ENCODE measurements at regions not wholly inside any gene's neighbourhood (a gene's known extent, or its start where the extent isn't known, plus 50 kb on each side); places are given as distances from the start of the nearest gene placed in this dataset.
A peak's percentile ranks its signal among the peaks of the same experiment; 100 is the strongest.

DNA sequence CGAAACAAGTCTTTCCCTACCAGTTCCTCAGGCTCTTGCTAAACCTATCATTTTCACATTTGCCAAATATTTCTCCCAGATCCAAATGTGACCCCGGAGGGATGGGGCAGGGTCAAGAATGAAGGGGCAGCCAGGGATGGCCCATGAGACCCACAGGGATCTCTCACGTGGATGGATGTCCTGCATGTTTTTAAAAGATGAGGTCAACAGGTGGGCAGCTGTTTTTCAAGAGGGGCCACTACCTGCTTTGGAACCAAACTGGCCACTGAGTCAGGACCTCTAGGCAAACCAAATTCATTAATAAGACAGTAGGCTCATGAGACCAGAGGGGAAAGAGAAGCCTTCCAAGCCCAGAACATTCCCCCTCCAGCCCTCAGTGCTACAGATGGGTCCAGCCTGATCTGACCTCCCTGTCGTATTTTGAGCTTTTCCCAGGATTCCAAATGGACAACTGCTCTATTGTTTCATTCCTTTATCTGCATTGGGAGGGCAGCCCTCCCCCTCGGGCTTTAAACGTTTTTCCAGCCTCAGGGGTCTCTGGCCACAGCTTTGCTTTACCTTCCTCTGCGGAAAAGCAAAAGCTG is 252.5 kb upstream of the IRF2BP2 start:
- no peaks in the 10 kb centered on the region for H4K20me1 ChIP-seq (ENCODE audit: insufficient read depth, low read length)
- intact Hi-C loops (cut with micrococcal nuclease), result no loop called here
- H3K79me2 ChIP-seq (ENCODE audit: insufficient read depth, low read length), result no peaks in the 10 kb centered on the region
- TF ChIP-seq, protein P1, sequence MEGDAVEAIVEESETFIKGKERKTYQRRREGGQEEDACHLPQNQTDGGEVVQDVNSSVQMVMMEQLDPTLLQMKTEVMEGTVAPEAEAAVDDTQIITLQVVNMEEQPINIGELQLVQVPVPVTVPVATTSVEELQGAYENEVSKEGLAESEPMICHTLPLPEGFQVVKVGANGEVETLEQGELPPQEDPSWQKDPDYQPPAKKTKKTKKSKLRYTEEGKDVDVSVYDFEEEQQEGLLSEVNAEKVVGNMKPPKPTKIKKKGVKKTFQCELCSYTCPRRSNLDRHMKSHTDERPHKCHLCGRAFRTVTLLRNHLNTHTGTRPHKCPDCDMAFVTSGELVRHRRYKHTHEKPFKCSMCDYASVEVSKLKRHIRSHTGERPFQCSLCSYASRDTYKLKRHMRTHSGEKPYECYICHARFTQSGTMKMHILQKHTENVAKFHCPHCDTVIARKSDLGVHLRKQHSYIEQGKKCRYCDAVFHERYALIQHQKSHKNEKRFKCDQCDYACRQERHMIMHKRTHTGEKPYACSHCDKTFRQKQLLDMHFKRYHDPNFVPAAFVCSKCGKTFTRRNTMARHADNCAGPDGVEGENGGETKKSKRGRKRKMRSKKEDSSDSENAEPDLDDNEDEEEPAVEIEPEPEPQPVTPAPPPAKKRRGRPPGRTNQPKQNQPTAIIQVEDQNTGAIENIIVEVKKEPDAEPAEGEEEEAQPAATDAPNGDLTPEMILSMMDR (IDR thresholded peaks at IDR 0.05), result no peak
- peaks cover 0 to 4% (median 2%) of the 10 kb centered on the region in 3 donors for H3K27me3 Mint-ChIP-seq (ENCODE audit: low read depth in 3 of 3)
- no peaks in the 10 kb centered on the region for H3K9me3 ChIP-seq (replicated peaks in 1 of 2; ENCODE audit: control insufficient read depth in 1 of 2, insufficient read depth in 1 of 2, low read length in 2 of 2)
- H3K4me2 ChIP-seq (replicated peaks; ENCODE audit: extremely low read depth, low read length, poor library complexity, severe bottlenecking), result peak overlapping the region; percentile 55
- H3K4me3 ChIP-seq (replicated peaks in 1 of 3; ENCODE audit: low read depth in 2 of 3, low read length in 3 of 3), result peak overlapping the region in 1 of 3 experiments; percentile 47
- H3K27ac ChIP-seq (ENCODE audit: low read depth in 1 of 2, low read length in 2 of 2), result peak overlapping the region; percentile 1 to 72
- peak overlapping the region; percentile 77 for H2AFZ ChIP-seq (ENCODE audit: insufficient read depth, low read depth, low read length, poor library complexity, severe bottlenecking)
- peaks cover 0 to 8% (median 3%) of the 10 kb centered on the region in 7 donors for H3K9me3 Mint-ChIP-seq
- 34% methylated on average over 4 of the region's 7 CpGs for WGBS (ENCODE audit: insufficient coverage)
- H3K27ac Mint-ChIP-seq, result peak overlapping the region in 4 of 7 donors; percentile 70 to 87 (median 75)
- peaks cover 5 to 8% of the 10 kb centered on the region in 2 donors for H3K36me3 Mint-ChIP-seq
- peaks cover 41 to 47% of the 10 kb centered on the region in 2 donors for H3K4me1 ChIP-seq (ENCODE audit: control insufficient read depth in 1 of 2, insufficient read depth in 2 of 2, low read length in 2 of 2)
- DNase-seq, result no peak
- H3K4me1 Mint-ChIP-seq, result peaks cover 53% of the 10 kb centered on the region
- peak overlapping the region in 1 of 2 donors; percentile 85 for H3K4me3 Mint-ChIP-seq
- H3K36me3 ChIP-seq (replicated peaks in 1 of 2; ENCODE audit: control insufficient read depth in 1 of 2, insufficient read depth in 2 of 2, low read length in 2 of 2), result no peaks in the 10 kb centered on the region
- peak overlapping the region; percentile 32 for H3K9ac ChIP-seq (ENCODE audit: insufficient read depth, low read length, poor library complexity, severe bottlenecking)
- no peaks in the 10 kb centered on the region for H3K27me3 ChIP-seq (ENCODE audit: control insufficient read depth in 2 of 2, insufficient read depth in 2 of 2, low read length in 2 of 2)

DNA sequence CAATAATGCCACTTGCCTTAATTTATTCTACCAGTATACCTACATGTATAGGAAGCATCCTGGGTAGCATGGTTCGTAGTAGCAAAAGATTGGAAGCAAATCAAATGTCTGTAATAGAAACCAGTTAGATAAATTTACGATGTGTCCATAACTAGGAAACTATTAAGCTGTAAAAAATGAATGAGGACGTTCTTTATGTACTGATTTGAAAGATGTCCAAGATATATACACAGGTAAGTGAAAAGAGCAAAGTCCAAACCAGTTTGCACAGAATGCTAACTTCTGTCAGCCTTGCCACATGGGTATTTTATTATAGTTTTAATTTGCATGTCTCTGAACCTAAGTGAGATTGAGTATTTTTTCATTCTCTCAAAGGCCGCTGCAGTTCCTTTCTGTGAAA is 251.8 kb upstream of the IRF2BP2 start:
- no peak overlapping the region for H3K4me3 ChIP-seq (replicated peaks in 1 of 3; ENCODE audit: low read depth in 2 of 3, low read length in 3 of 3)
- Mint-ChIP-seq H3K27ac (no peak overlapping the region), H3K36me3 (peaks cover 5 to 8% of the 10 kb centered on the region in 2 donors), H3K9me3 (peaks cover 0 to 8% (median 3%) of the 10 kb centered on the region in 7 donors), H3K27me3 (ENCODE audit: low read depth in 3 of 3) (peaks cover 0 to 4% (median 2%) of the 10 kb centered on the region in 3 donors), H3K4me1 (peaks cover 48% of the 10 kb centered on the region), H3K4me3 (no peak overlapping the region)
- WGBS (ENCODE audit: insufficient coverage), result no CpG with 5 or more reads among the region's 4 CpGs
- no peaks in the 10 kb centered on the region for H3K9me3 ChIP-seq (replicated peaks in 1 of 2; ENCODE audit: control insufficient read depth in 1 of 2, insufficient read depth in 1 of 2, low read length in 2 of 2)
- intact Hi-C loops (cut with micrococcal nuclease), result no loop called here
- H3K4me2 ChIP-seq (replicated peaks; ENCODE audit: extremely low read depth, low read length, poor library complexity, severe bottlenecking), result no peak overlapping the region
- H3K27me3 ChIP-seq (ENCODE audit: control insufficient read depth in 2 of 2, insufficient read depth in 2 of 2, low read length in 2 of 2), result no peaks in the 10 kb centered on the region
- H2AFZ ChIP-seq (ENCODE audit: insufficient read depth, low read depth, low read length, poor library complexity, severe bottlenecking), result no peak overlapping the region
- H3K9ac ChIP-seq (ENCODE audit: insufficient read depth, low read length, poor library complexity, severe bottlenecking), result no peak overlapping the region
- TF ChIP-seq, protein P1 (IDR thresholded peaks at IDR 0.05), result no peak
- H3K79me2 ChIP-seq (ENCODE audit: insufficient read depth, low read length), result no peaks in the 10 kb centered on the region
- no peaks in the 10 kb centered on the region for H3K36me3 ChIP-seq (replicated peaks in 1 of 2; ENCODE audit: control insufficient read depth in 1 of 2, insufficient read depth in 2 of 2, low read length in 2 of 2)
- no peaks in the 10 kb centered on the region for H4K20me1 ChIP-seq (ENCODE audit: insufficient read depth, low read length)
- peaks cover 34 to 40% of the 10 kb centered on the region in 2 donors for H3K4me1 ChIP-seq (ENCODE audit: control insufficient read depth in 1 of 2, insufficient read depth in 2 of 2, low read length in 2 of 2)
- DNase-seq, result no peak
- H3K27ac ChIP-seq (ENCODE audit: low read depth in 1 of 2, low read length in 2 of 2), result no peak overlapping the region

All from CD14-positive monocyte (primary cell).